ENCODE measurements at regions not wholly inside any gene's neighbourhood (a gene's known extent, or its start where the extent isn't known, plus 50 kb on each side); places are given as distances from the start of the nearest gene placed in this dataset.
"Not testable (repeated sequence)": the region's sequence is repeated elsewhere in the genome, so short reads cannot be mapped to it uniquely, and the experiment has no call there.

- no peaks in the 10 kb centered on the region for H3K36me3 Mint-ChIP-seq
- no peak overlapping the region for H3K27ac Mint-ChIP-seq
- DNase-seq (ENCODE audit: low spot score in 2 of 2): no peak
Measured at GRCh38 chr18:30234755-30235154, 807.8 kb downstream of the DSC3 start.

DNA sequence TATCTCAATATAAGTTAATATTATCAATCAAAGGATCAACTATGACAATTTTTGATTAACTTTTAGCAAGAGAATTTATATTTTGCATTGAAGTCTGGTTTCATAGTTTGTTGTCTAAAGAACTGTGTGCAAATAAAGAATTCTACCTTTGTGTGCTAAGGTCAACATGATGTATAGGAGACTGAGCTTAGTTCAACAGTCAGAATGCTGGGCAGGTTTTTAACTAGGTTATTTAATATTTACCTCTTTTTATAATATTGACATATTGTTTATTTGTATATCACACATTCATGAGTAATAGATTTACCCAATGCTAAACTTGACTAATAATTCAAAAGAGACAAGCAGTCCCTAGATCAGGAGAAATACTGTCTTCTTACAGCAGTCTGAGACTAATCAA is 831.4 kb downstream of the DSC3 start:
- Mint-ChIP-seq H3K27ac (no peak overlapping the region), H3K9me3 (peaks cover 4 to 19% of the 10 kb centered on the region in 2 donors), H3K36me3 (no peaks in the 10 kb centered on the region)
- no peak for ATAC-seq
- DNase-seq (ENCODE audit: low spot score in 2 of 2): no peak

More at GRCh38 chr18:30234755-30235154, 807.8 kb downstream of the DSC3 start:
- H3K9me3 Mint-ChIP-seq: peaks cover 25 to 28% of the 10 kb centered on the region in 2 donors
- ATAC-seq: no peak

DNA sequence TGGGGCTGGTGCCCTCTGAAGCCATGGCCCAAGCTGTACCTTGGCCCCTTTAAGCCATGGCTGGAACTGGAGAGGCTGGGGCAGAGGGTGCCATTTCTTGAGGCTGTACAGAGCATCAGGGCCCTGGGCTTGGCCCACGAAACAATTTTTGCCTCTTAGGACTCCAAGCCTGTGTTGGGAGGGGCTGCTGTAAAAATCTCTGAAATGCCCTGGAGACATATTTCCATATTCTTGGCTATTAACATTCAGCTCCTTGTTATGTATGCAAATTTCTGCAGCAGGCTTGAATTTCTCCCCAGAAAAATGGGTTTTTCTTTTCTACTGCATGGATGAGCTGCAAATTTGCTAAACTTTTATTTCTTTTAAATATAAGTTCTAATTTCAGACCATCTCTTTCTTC is 834.0 kb downstream of the DSC3 start:
- DNase-seq (ENCODE audit: low spot score in 2 of 2) (no peak), ATAC-seq (no peak)
- Mint-ChIP-seq H3K27ac (no peak overlapping the region), H3K36me3 (no peaks in the 10 kb centered on the region), H3K9me3 (peaks cover 4 to 25% of the 10 kb centered on the region in 2 donors)

GRCh38 chr18:30192216-30192615 is 850.3 kb downstream of the DSC3 start:
- no peak for DNase-seq (ENCODE audit: low spot score in 2 of 2)

GRCh38 chr18:30186245-30186644 is 856.3 kb downstream of the DSC3 start:
- no peak for ATAC-seq
- Mint-ChIP-seq H3K9me3 (peaks cover 5 to 13% of the 10 kb centered on the region in 2 donors), H3K36me3 (no peaks in the 10 kb centered on the region), H3K27ac (no peak overlapping the region)
- DNase-seq (ENCODE audit: low spot score in 2 of 2): no peak

More at GRCh38 chr18:30192216-30192615, 850.3 kb downstream of the DSC3 start:
- Mint-ChIP-seq H3K36me3 (peaks cover 0 to 12% of the 10 kb centered on the region in 2 donors), H3K27ac (no peak overlapping the region), H3K9me3 (peaks cover 22 to 29% of the 10 kb centered on the region in 2 donors)
- no peak for ATAC-seq

- DNase-seq (ENCODE audit: low spot score in 2 of 2) (no peak), ATAC-seq (no peak)
Measured at GRCh38 chr18:30177056-30177455, 865.5 kb downstream of the DSC3 start.

DNA sequence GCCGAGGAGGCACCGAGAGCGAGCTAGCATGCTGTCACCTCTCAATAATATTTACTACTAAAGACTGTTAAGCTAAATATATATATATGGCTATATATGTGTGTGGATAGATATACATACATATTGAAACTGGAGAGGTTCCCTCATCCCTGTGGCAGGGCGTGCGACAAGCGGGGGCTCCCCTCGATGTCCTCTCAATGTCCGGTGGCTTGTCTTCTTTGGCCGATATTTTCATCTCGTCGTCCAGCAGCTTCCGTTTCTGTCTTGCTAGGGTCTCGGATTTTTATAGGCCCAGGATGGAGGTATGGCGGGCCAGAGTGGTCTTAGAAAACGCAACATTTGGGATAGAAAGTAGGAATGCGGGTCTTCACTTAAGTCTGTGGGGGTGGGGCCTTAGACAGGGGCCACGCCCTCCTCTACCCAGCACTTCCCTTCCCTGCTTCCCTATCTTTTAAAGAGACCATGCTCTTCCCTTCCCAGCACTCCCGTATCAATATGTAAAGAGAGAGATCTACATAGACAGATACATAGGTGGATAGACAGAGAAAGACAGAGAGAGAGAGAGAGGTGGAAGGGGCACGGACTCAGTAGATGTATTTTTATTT is 866.8 kb downstream of the DSC3 start:
- Mint-ChIP-seq H3K36me3 (no peaks in the 10 kb centered on the region), H3K27ac (no peak overlapping the region), H3K9me3 (peaks cover 21 to 25% of the 10 kb centered on the region in 2 donors)
- ATAC-seq (no peak), DNase-seq (ENCODE audit: low spot score in 2 of 2) (no peak)

More at GRCh38 chr18:30177056-30177455, 865.5 kb downstream of the DSC3 start:
- no peak overlapping the region for H3K27ac Mint-ChIP-seq
- no peaks in the 10 kb centered on the region for H3K36me3 Mint-ChIP-seq
- H3K9me3 Mint-ChIP-seq: peaks cover 25% of the 10 kb centered on the region in 2 donors

DNA sequence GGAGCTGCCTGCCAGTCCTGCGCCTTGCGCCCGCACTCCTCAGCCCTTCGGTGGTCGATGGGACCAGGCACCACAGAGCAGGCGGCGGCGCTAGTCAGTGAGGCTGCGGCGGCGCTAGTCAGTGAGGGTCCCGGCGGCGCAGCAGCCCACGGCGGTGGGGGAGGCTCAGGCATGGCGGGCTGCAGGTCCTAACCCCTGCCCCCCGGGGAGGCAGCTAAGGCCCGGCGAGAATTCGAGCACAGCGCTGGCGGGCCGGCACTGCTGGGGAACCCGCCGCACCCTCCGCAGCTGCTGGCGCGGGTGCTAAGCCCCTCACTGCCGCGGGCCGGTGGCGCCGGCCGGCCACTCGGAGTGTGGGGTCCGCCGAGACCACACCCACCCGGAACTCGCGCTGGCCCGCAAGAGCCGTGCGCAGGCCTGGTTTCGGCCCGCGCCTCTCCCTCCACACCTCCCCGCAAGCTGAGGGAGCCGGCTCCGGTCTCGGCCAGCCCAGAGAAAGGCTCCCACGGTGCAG is 867.4 kb downstream of the DSC3 start:
- Mint-ChIP-seq H3K36me3 (no peaks in the 10 kb centered on the region), H3K9me3 (peaks cover 21 to 25% of the 10 kb centered on the region in 2 donors), H3K27ac (no peak overlapping the region)
- ATAC-seq: no peak
- no peak for DNase-seq (ENCODE audit: low spot score in 2 of 2)

- Mint-ChIP-seq H3K27ac (no peak overlapping the region), H3K36me3 (peaks cover 0 to 8% of the 10 kb centered on the region in 2 donors), H3K9me3 (peaks cover 3 to 27% of the 10 kb centered on the region in 2 donors)
- ATAC-seq (no peak), DNase-seq (ENCODE audit: low spot score in 2 of 2) (no peak)
Measured at GRCh38 chr18:30163573-30163972, 879.0 kb downstream of the DSC3 start.

DNA sequence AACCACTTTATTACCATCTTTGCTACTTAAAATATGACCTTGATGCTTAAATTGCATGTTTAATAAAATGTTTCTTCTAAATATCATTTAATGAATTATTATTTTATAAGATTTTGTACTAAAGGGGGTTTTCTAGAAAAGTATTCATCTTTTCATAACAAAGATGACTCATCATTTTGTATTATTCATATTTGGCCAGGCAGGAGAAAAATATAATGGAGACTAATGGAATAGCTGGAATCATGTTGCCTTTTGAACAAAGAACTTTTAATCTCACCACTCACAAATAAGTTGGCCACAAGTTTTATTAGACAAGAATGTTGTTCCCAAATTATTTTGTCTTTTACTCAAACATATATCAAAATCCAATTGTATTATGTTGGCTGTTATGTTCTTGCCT is 882.4 kb downstream of the DSC3 start:
- H3K9me3 Mint-ChIP-seq: peaks cover 12 to 22% of the 10 kb centered on the region in 2 donors
- H3K36me3 Mint-ChIP-seq: peaks cover 0 to 5% of the 10 kb centered on the region in 2 donors
- H3K27ac Mint-ChIP-seq: no peak overlapping the region
- ATAC-seq (no peak), DNase-seq (ENCODE audit: low spot score in 2 of 2) (no peak)

DNA sequence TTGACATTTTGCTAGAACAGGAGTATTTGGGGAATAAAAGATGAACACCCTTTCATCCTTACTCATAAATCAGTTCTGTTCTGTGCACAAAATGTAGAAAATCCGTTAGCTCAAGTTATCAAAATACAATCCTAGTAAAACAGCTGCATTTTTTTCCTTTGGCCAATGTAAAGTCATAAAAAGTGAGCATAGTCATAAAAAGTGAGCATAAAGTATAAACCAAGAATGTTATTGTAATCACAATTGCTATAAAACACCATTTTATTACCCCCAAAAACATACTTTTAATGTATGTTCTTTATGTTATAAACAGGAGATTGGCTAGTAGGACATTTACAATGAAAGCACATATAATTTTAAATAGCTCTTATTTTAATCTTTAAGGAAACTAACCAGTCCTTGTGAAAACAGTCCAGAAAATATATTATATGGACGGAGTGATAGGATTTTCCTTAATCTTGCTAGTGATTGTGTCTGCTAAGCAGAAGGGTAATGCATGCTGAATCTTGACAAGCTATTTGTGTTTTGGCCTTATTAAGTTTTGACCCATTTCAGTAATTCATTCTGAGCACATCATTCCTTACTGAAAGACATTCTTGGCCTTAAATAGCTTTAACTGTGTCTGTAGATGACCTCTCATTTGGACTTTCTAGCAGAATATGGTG is 891.8 kb downstream of the DSC3 start:
- H3K9me3 Mint-ChIP-seq: peaks cover 5 to 13% of the 10 kb centered on the region in 2 donors
- ATAC-seq (no peak), DNase-seq (ENCODE audit: low spot score in 2 of 2) (no peak)
- no peaks in the 10 kb centered on the region for H3K36me3 Mint-ChIP-seq
- no peak overlapping the region for H3K27ac Mint-ChIP-seq

DNA sequence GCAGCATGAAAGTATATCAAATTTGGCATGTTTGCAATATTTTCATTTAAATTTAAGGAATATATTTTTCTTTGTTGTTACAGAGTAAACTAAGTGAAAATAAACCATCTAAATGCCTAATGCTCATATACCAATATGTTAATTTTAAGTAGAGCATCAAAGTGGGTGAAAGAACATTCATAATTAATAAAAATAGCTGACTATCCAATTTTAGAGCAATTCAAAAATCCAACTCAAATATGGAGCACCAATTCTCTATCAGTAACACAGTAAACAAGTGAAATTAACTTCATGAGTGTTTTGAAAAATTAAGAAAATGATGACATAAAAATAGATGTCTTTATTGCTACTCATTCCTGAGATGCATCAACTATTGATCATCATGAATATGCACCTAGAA is 893.0 kb downstream of the DSC3 start:
- H3K27ac Mint-ChIP-seq: no peak overlapping the region

GRCh38 chr18:30142870-30143269 is 899.7 kb downstream of the DSC3 start:
- H3K9me3 Mint-ChIP-seq: peaks cover 20 to 25% of the 10 kb centered on the region in 2 donors

More for the DNA sequence above, 893.0 kb downstream of the DSC3 start:
- peaks cover 0 to 5% of the 10 kb centered on the region in 2 donors for H3K36me3 Mint-ChIP-seq
- peaks cover 11 to 18% of the 10 kb centered on the region in 2 donors for H3K9me3 Mint-ChIP-seq
- ATAC-seq (no peak), DNase-seq (ENCODE audit: low spot score in 2 of 2) (no peak)

GRCh38 chr18:30142248-30142647 is 900.3 kb downstream of the DSC3 start:
- H3K27ac Mint-ChIP-seq: no peak overlapping the region
- ATAC-seq: no peak
- H3K36me3 Mint-ChIP-seq: peaks cover 0 to 8% of the 10 kb centered on the region in 2 donors
- no peak for DNase-seq (ENCODE audit: low spot score in 2 of 2)
- peaks cover 20 to 21% of the 10 kb centered on the region in 2 donors for H3K9me3 Mint-ChIP-seq

More at GRCh38 chr18:30142870-30143269, 899.7 kb downstream of the DSC3 start:
- ATAC-seq (no peak), DNase-seq (ENCODE audit: low spot score in 2 of 2) (no peak)
- Mint-ChIP-seq H3K27ac (no peak overlapping the region), H3K36me3 (peaks cover 0 to 8% of the 10 kb centered on the region in 2 donors)

DNA sequence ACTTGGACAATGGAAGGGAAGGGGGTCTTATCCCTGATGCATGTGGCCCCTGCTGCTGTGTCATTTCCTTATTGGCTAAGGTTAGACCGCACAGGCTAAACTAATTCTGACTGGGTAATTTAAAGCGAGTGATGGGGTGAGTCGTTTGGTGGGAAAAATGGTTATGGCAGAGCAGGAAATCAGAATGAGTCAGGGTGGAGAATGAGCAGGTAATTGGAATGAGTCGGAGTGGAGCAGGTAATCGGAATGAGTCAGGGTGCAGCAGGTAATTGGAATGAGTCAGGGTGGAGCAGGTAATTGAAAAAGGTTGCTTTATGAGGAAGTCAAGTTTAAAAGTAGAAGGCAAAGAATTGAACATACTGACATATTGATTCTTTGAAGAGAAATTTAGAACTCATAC is 901.0 kb downstream of the DSC3 start:
- ATAC-seq; H3K36me3 Mint-ChIP-seq; DNase-seq (ENCODE audit: low spot score in 2 of 2); H3K27ac Mint-ChIP-seq: not testable (repeated sequence)
- H3K9me3 Mint-ChIP-seq: peaks cover 21 to 23% of the 10 kb centered on the region in 2 donors

DNA sequence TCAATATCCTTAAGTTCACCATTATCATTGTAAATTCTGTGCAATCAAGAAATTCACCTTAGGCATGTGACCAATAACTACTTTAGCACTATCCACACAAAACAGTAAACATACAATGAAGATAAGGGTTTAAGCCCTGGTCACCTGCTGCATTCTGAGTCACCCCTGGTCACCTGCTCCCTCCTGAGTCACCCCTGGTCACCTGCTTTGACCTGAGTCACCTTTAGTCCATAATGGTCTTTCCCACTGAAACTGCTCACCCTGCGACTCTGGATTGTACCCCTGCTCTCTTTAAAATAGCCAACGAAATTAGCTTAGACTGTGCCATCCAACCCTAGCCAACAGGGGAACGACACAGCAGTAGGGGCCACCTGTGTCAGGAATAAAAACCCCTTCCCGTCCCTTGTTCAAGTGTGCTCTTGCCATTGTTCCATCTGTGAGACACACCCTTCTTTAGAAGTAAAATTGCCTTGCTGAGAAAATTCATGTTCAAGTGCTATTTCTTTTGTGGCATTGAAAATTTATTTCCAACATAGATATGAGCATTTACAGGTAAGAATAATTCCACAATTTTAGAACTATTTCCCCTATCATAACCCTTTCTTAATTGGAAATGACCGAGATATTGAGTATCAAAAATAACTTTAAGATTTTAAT is 902.8 kb downstream of the DSC3 start:
- H3K36me3 Mint-ChIP-seq: peaks cover 0 to 4% of the 10 kb centered on the region in 2 donors
- no peak for DNase-seq (ENCODE audit: low spot score in 2 of 2)
- ATAC-seq: no peak
- H3K9me3 Mint-ChIP-seq: peaks cover 19 to 22% of the 10 kb centered on the region in 2 donors
- H3K27ac Mint-ChIP-seq: no peak overlapping the region

DNA sequence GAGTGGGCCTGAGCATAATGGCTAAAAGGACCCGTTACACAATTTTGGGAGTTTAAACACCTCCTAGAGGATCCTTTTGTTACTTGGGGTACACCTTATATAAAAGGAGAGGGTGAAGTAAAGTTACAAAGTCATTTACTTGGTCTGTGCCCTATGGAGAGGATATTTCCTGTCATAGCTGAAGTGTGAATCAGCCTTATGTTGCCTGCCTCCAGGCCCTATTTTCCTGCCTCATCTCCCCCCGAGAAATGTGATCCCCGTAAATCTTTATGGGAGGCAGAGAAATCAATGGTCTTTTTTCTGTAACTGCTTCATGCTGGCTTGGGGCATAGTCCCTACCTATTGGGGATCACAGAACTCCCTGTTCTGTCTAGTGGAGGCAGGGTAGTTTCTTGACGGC is 906.6 kb downstream of the DSC3 start:
- DNase-seq (ENCODE audit: low spot score in 2 of 2) (no peak), ATAC-seq (no peak)
- Mint-ChIP-seq H3K36me3 (no peaks in the 10 kb centered on the region), H3K27ac (no peak overlapping the region), H3K9me3 (peaks cover 12 to 19% of the 10 kb centered on the region in 2 donors)
